ENCODE measurements at regions not wholly inside any gene's neighbourhood (a gene's known extent, or its start where the extent isn't known, plus 50 kb on each side); places are given as distances from the start of the nearest gene placed in this dataset.

GRCh38 chr1:235009074-235009473 is 119.6 kb downstream of the TOMM20 start:
- in situ Hi-C loops (cut with HindIII; ENCODE audit: extremely low pct_ligation_motif_present, low pct_unique_long_range_greater_than_20kb) (no loop called here), intact Hi-C loops (cut with micrococcal nuclease; ENCODE audit: unreplicated experiment) (no loop called here)
- Histone ChIP-seq H3K4me1 (ENCODE audit: insufficient read depth, low read length) (peaks cover 19% of the 10 kb centered on the region), H3K4me3 (replicated peaks in 1 of 3; ENCODE audit: insufficient read depth in 1 of 3, low read depth in 2 of 3, low read length in 3 of 3) (no peak overlapping the region), H3K27me3 (ENCODE audit: control insufficient read depth in 1 of 2, insufficient read depth in 2 of 2, low read length in 2 of 2) (no peaks in the 10 kb centered on the region), H4K20me1 (ENCODE audit: insufficient read depth, low read length) (no peaks in the 10 kb centered on the region), H3K9me3 (ENCODE audit: low read length) (no peaks in the 10 kb centered on the region), H3K36me3 (replicated peaks in 1 of 2; ENCODE audit: control insufficient read depth in 1 of 2, insufficient read depth in 2 of 2, low read length in 2 of 2) (no peaks in the 10 kb centered on the region), H3K9ac (ENCODE audit: insufficient read depth, low read depth, low read length) (no peak overlapping the region), H2AFZ (ENCODE audit: low read length) (no peak overlapping the region), H3K4me2 (ENCODE audit: low read depth, low read length) (no peak overlapping the region), H3K27ac (ENCODE audit: extremely low read length, insufficient read depth, low read length) (no peak overlapping the region), H3K79me2 (ENCODE audit: insufficient read depth, low read length) (no peaks in the 10 kb centered on the region)
- WGBS (ENCODE audit: low lambda C conversion rate): 81% methylated on average over 7 of the region's 7 CpGs
- BruUV-seq (replicated peaks): no TSS peak
- DNase-seq (ENCODE audit: low spot score): no peak
- FAIRE-seq: no peak
- ATAC-seq: no peak
- ChIA-PET CTCF (ENCODE audit: low intra/inter-chr PET ratio, low total read pairs) (no interaction called here), POLR2A (no interaction called here)
- TF ChIP-seq ZSCAN25 (CRISPR knock-in tag; IDR thresholded peaks at IDR 0.05): no peak
- no peak for TF ChIP-seq SAFB2 (CRISPR knock-in tag; IDR thresholded peaks at IDR 0.05; ENCODE audit: borderline replicate concordance, low read depth)
- no peak for TF ChIP-seq ZNF512B (CRISPR knock-in tag; IDR thresholded peaks at IDR 0.05; ENCODE audit: borderline replicate concordance)
- no peak for TF ChIP-seq PCBP2 (optimal IDR thresholded peaks at IDR 0.05; ENCODE audit: low read depth, low read length, poor library complexity, severe bottlenecking)
- TF ChIP-seq, protein P1, sequence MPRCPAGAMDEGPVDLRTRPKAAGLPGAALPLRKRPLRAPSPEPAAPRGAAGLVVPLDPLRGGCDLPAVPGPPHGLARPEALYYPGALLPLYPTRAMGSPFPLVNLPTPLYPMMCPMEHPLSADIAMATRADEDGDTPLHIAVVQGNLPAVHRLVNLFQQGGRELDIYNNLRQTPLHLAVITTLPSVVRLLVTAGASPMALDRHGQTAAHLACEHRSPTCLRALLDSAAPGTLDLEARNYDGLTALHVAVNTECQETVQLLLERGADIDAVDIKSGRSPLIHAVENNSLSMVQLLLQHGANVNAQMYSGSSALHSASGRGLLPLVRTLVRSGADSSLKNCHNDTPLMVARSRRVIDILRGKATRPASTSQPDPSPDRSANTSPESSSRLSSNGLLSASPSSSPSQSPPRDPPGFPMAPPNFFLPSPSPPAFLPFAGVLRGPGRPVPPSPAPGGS (CRISPR knock-in tag; IDR thresholded peaks at IDR 0.05): no peak
- TF ChIP-seq GABPA (IDR thresholded peaks at IDR 0.05; ENCODE audit: low read depth, low read length): no peak
- TF ChIP-seq GABPA (CRISPR knock-in tag; IDR thresholded peaks at IDR 0.05; ENCODE audit: low read depth): no peak
- TF ChIP-seq ZNF343 (CRISPR knock-in tag; IDR thresholded peaks at IDR 0.05): no peak
- no peak for TF ChIP-seq RAD21 (CRISPR knock-in tag; IDR thresholded peaks at IDR 0.05)
- TF ChIP-seq NCOA1 (CRISPR knock-in tag; IDR thresholded peaks at IDR 0.05): no peak
- TF ChIP-seq, protein P2, sequence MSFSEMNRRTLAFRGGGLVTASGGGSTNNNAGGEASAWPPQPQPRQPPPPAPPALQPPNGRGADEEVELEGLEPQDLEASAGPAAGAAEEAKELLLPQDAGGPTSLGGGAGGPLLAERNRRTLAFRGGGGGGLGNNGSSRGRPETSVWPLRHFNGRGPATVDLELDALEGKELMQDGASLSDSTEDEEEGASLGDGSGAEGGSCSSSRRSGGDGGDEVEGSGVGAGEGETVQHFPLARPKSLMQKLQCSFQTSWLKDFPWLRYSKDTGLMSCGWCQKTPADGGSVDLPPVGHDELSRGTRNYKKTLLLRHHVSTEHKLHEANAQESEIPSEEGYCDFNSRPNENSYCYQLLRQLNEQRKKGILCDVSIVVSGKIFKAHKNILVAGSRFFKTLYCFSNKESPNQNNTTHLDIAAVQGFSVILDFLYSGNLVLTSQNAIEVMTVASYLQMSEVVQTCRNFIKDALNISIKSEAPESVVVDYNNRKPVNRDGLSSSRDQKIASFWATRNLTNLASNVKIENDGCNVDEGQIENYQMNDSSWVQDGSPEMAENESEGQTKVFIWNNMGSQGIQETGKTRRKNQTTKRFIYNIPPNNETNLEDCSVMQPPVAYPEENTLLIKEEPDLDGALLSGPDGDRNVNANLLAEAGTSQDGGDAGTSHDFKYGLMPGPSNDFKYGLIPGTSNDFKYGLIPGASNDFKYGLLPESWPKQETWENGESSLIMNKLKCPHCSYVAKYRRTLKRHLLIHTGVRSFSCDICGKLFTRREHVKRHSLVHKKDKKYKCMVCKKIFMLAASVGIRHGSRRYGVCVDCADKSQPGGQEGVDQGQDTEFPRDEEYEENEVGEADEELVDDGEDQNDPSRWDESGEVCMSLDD (CRISPR knock-in tag; IDR thresholded peaks at IDR 0.05; ENCODE audit: borderline replicate concordance): no peak
- no peak for TF ChIP-seq KDM5B (CRISPR knock-in tag; IDR thresholded peaks at IDR 0.05; ENCODE audit: borderline replicate concordance)
